ENCODE measurements at regions not wholly inside any gene's neighbourhood (a gene's known extent, or its start where the extent isn't known, plus 50 kb on each side); places are given as distances from the start of the nearest gene placed in this dataset.

- no peaks in the 10 kb centered on the region for H3K9me3 Mint-ChIP-seq (ENCODE audit: insufficient read depth)
- no peak overlapping the region for H3K9ac ChIP-seq (ENCODE audit: low read length)
- TF ChIP-seq CTCF (IDR thresholded peaks at IDR 0.05) (no peak), EZH2 (IDR thresholded peaks at IDR 0.05; ENCODE audit: borderline replicate concordance, insufficient read depth, low read depth, low read length, poor library complexity, severe bottlenecking) (no peak)
- no peaks in the 10 kb centered on the region for H3K4me1 ChIP-seq (ENCODE audit: control insufficient read depth in 2 of 2, insufficient read depth in 2 of 2, low read length in 2 of 2)
- H3K27ac ChIP-seq (ENCODE audit: low read length in 2 of 2): no peak overlapping the region
- no peak overlapping the region for H2AFZ ChIP-seq (ENCODE audit: insufficient read depth, low read depth, low read length, poor library complexity, severe bottlenecking)
- ChIA-PET CTCF (interaction anchor here (0.7 kb wide), 1 partner anchor 182 kb away, joined by 3 read pairs; no protein-coding TSS in a partner anchor), POLR2A (no interaction called here)
- no peak overlapping the region for H3K4me2 ChIP-seq (replicated peaks; ENCODE audit: low read depth, low read length, poor library complexity, severe bottlenecking)
- H3K27ac Mint-ChIP-seq: no peak overlapping the region
- no peak overlapping the region for H3K4me3 ChIP-seq (ENCODE audit: control extremely low read depth in 1 of 5, extremely low read depth in 1 of 5, insufficient read depth in 1 of 5, low read depth in 2 of 5, low read length in 4 of 5)
- DNase-seq: no peak
- intact Hi-C loops (cut with micrococcal nuclease): no loop called here
- WGBS (ENCODE audit: insufficient coverage): 71% methylated on average over 1 of the region's 4 CpGs
- H3K36me3 ChIP-seq (replicated peaks in 1 of 2; ENCODE audit: control extremely low read depth in 1 of 2, control insufficient read depth in 1 of 2, extremely low read depth in 1 of 2, insufficient read depth in 2 of 2, low read length in 1 of 2): no peaks in the 10 kb centered on the region
- no peaks in the 10 kb centered on the region for H3K27me3 ChIP-seq (replicated peaks in 1 of 4; ENCODE audit: control extremely low read depth in 1 of 4, control insufficient read depth in 3 of 4, insufficient read depth in 4 of 4, low read length in 3 of 4)
- no peaks in the 10 kb centered on the region for H3K9me3 ChIP-seq (ENCODE audit: control extremely low read depth in 1 of 3, control insufficient read depth in 2 of 3, insufficient read depth in 1 of 3, low read length in 2 of 3)
- H4K20me1 ChIP-seq (ENCODE audit: control insufficient read depth, insufficient read depth, low read length, poor library complexity, severe bottlenecking): no peaks in the 10 kb centered on the region
- H3K4me1 Mint-ChIP-seq: peaks cover 5% of the 10 kb centered on the region
- no peaks in the 10 kb centered on the region for H3K27me3 Mint-ChIP-seq
- no peaks in the 10 kb centered on the region for H3K79me2 ChIP-seq (ENCODE audit: control insufficient read depth, insufficient read depth, low read length)
- no peak for ATAC-seq (ENCODE audit: low read depth)
- no peak overlapping the region for H3K4me3 Mint-ChIP-seq
These were observed 49.9 kb upstream of the SCRG1 start for GRCh38 chr4:173448608-173449379.
